ENCODE measurements at regions not wholly inside any gene's neighbourhood (a gene's known extent, or its start where the extent isn't known, plus 50 kb on each side); places are given as distances from the start of the nearest gene placed in this dataset.

- no peak for DNase-seq
Observed at GRCh38 chr18:10226971-10227370, 227.5 kb upstream of the APCDD1 start.

GRCh38 chr18:10228326-10228725 is 226.1 kb upstream of the APCDD1 start:
- peak; percentile 64 for DNase-seq

- no peak for DNase-seq
Observed at GRCh38 chr18:10229458-10229857, 225.0 kb upstream of the APCDD1 start.

GRCh38 chr18:10230072-10230471 is 224.4 kb upstream of the APCDD1 start:
- no peak for DNase-seq

- DNase-seq = no peak
Observed at GRCh38 chr18:10231220-10231619, 223.2 kb upstream of the APCDD1 start.

GRCh38 chr18:10232062-10232461 is 222.4 kb upstream of the APCDD1 start:
- peak; percentile 67 for DNase-seq

GRCh38 chr18:10233082-10233875 is 221.2 kb upstream of the APCDD1 start:
- no peak for DNase-seq

GRCh38 chr18:10234281-10234680 is 220.2 kb upstream of the APCDD1 start:
- no peak for DNase-seq

GRCh38 chr18:10234912-10235660 is 219.3 kb upstream of the APCDD1 start:
- no peak for DNase-seq

- DNase-seq = no peak
Observed at GRCh38 chr18:10235661-10235952, 218.8 kb upstream of the APCDD1 start.

- peak; percentile 74 for DNase-seq
Observed at GRCh38 chr18:10239103-10239502, 215.3 kb upstream of the APCDD1 start.

- DNase-seq = no peak
Observed at GRCh38 chr18:10239991-10240634, 214.3 kb upstream of the APCDD1 start.

- no peak for DNase-seq
Observed at GRCh38 chr18:10240973-10241372, 213.5 kb upstream of the APCDD1 start.

- DNase-seq = no peak
Observed at GRCh38 chr18:10241579-10241978, 212.9 kb upstream of the APCDD1 start.

- DNase-seq = no peak
Observed at GRCh38 chr18:10242936-10243680, 211.3 kb upstream of the APCDD1 start.

GRCh38 chr18:10244341-10244740 is 210.1 kb upstream of the APCDD1 start:
- no peak for DNase-seq

GRCh38 chr18:10245031-10245845 is 209.2 kb upstream of the APCDD1 start:
- DNase-seq = no peak

GRCh38 chr18:10245846-10246175 is 208.6 kb upstream of the APCDD1 start:
- no peak for DNase-seq

GRCh38 chr18:10247021-10247741 is 207.3 kb upstream of the APCDD1 start:
- DNase-seq = peak; percentile 82

GRCh38 chr18:10247742-10248082 is 206.7 kb upstream of the APCDD1 start:
- no peak for DNase-seq

GRCh38 chr18:10248738-10249137 is 205.7 kb upstream of the APCDD1 start:
- no peak for DNase-seq
